Endodermal cell (in vitro differentiated cells): ENCODE measurements at regions not wholly inside any gene's neighbourhood (a gene's known extent, or its start where the extent isn't known, plus 50 kb on each side); places are given as distances from the start of the nearest gene placed in this dataset.

Experiments
- DNase-seq: peaks from one replicate; pipeline ENCODE4 v3.0.0-alpha.2; 2017
- H3K27ac ChIP-seq: 2 replicates; pipeline ENCODE4 v1.5.1; 2013; ENCODE audit warnings: mild to moderate bottlenecking, low read depth, low read length, moderate library complexity
- H3K27me3 ChIP-seq: 2 replicates; pipeline ENCODE4 v1.6.1; 2013; ENCODE audit warnings: mild to moderate bottlenecking, low read length, moderate library complexity; ENCODE audit not compliant: insufficient read depth, control insufficient read depth, poor library complexity, severe bottlenecking
- H3K36me3 ChIP-seq: 2 replicates; pipeline ENCODE4 v1.7.0; 2013; ENCODE audit warnings: mild to moderate bottlenecking, low read length, moderate library complexity; ENCODE audit not compliant: control insufficient read depth, insufficient read depth
- H3K4me1 ChIP-seq: one replicate; pipeline ENCODE4 v1.7.0; 2013; ENCODE audit warnings: low read length; ENCODE audit not compliant: control insufficient read depth, insufficient read depth
- H3K4me3 ChIP-seq: 2 replicates; pipeline ENCODE4 v1.5.1; 2013; ENCODE audit warnings: mild to moderate bottlenecking, low read length, moderate library complexity
- H3K9ac ChIP-seq: 2 replicates; pipeline ENCODE4 v1.6.1; 2013; ENCODE audit warnings: mild to moderate bottlenecking, low read length, moderate library complexity; ENCODE audit not compliant: poor library complexity, severe bottlenecking; ENCODE audit errors: extremely low read depth
- H3K9me3 ChIP-seq: 2 replicates; pipeline ENCODE4 v1.6.1; 2013; ENCODE audit warnings: mild to moderate bottlenecking, low read length, moderate library complexity; ENCODE audit not compliant: control insufficient read depth
- H3K27ac Mint-ChIP-seq: 2 replicates; pipeline ENCODE4 v1.8.0; 2020; ENCODE audit warnings: mixed read lengths
- H3K27me3 Mint-ChIP-seq: 2 replicates; pipeline ENCODE4 v1.8.0; 2021; ENCODE audit warnings: mild to moderate bottlenecking, mixed read lengths; ENCODE audit not compliant: insufficient read depth
- H3K36me3 Mint-ChIP-seq: 2 replicates; pipeline ENCODE4 v1.8.0; 2020; ENCODE audit warnings: low read depth, mixed read lengths
- H3K4me1 Mint-ChIP-seq: 2 replicates; pipeline ENCODE4 v1.8.0; 2020; ENCODE audit warnings: mixed read lengths
- H3K4me3 Mint-ChIP-seq: 2 replicates; pipeline ENCODE4 v1.8.0; 2020; ENCODE audit warnings: mild to moderate bottlenecking, moderate library complexity, mixed read lengths
- H3K9me3 Mint-ChIP-seq: 2 replicates; pipeline ENCODE4 v1.8.0; 2020; ENCODE audit warnings: mild to moderate bottlenecking, mixed read lengths
- CTCF ChIP-seq: fragments of 200-600 bp; sonication (generic); conservative IDR thresholded peaks from 2 replicates; pipeline ENCODE4 v1.5.0; 2021; ENCODE audit warnings: antibody characterized with exemption, mild to moderate bottlenecking
- WGBS, 2 experiments: methylation state at CpG; one replicate each; pipeline versions ENCODE4 v1.1.5 to v1.1.7; 2013; ENCODE audit warnings: missing lambda C conversion rate in 2 of 2, mixed read lengths in 1 of 2; ENCODE audit not compliant: insufficient coverage in 1 of 2, insufficient read length in 1 of 2; 5-methylcytosine and 5-hydroxymethylcytosine counted together

- Mint-ChIP-seq H3K27ac (no peak overlapping the region), H3K4me3 (no peak overlapping the region), H3K4me1 (no peaks in the 10 kb centered on the region), H3K9me3 (no peaks in the 10 kb centered on the region), H3K36me3 (no peaks in the 10 kb centered on the region), H3K27me3 (no peaks in the 10 kb centered on the region)
- no peaks in the 10 kb centered on the region for H3K9me3 ChIP-seq
- H3K27ac ChIP-seq: no peak overlapping the region
- no peak overlapping the region for H3K4me3 ChIP-seq
- no peak overlapping the region for H3K9ac ChIP-seq
- no peaks in the 10 kb centered on the region for H3K4me1 ChIP-seq
- no peak for TF ChIP-seq CTCF
- no CpG with 5 or more reads among the region's 1 CpG for WGBS, 2 experiments
- no peak for DNase-seq
- H3K27me3 ChIP-seq: no peaks in the 10 kb centered on the region
- no peaks in the 10 kb centered on the region for H3K36me3 ChIP-seq
These were observed 1208.3 kb downstream of the PCDH9 start for GRCh38 chr13:66021846-66022245.

- Histone ChIP-seq H3K9me3 (no peaks in the 10 kb centered on the region), H3K27me3 (no peaks in the 10 kb centered on the region), H3K4me3 (no peak overlapping the region), H3K4me1 (no peaks in the 10 kb centered on the region), H3K27ac (no peak overlapping the region), H3K9ac (no peak overlapping the region), H3K36me3 (no peaks in the 10 kb centered on the region)
- H3K27me3 Mint-ChIP-seq: no peaks in the 10 kb centered on the region
- WGBS, 2 experiments: no CpG with 5 or more reads among the region's 1 CpG
- peaks cover 8% of the 10 kb centered on the region for H3K9me3 Mint-ChIP-seq
- H3K4me1 Mint-ChIP-seq: no peaks in the 10 kb centered on the region
- H3K36me3 Mint-ChIP-seq: no peaks in the 10 kb centered on the region
- no peak for DNase-seq
- TF ChIP-seq CTCF: no peak
- no peak overlapping the region for H3K4me3 Mint-ChIP-seq
- H3K27ac Mint-ChIP-seq: no peak overlapping the region
These were observed 1215.4 kb downstream of the PCDH9 start for GRCh38 chr13:66014771-66015170.

- no peak for TF ChIP-seq CTCF
- WGBS, 2 experiments: 90 to 97% methylated on average over 9 to 30 of the region's 30 CpGs
These were observed 1220.9 kb downstream of the PCDH9 start for GRCh38 chr13:66009241-66009640.

More at GRCh38 chr13:66009241-66009640, 1220.9 kb downstream of the PCDH9 start:
- no peaks in the 10 kb centered on the region for H3K36me3 ChIP-seq
- no peak overlapping the region for H3K27ac Mint-ChIP-seq
- peaks cover 11% of the 10 kb centered on the region for H3K9me3 Mint-ChIP-seq
- H3K27me3 Mint-ChIP-seq: no peaks in the 10 kb centered on the region
- H3K27ac ChIP-seq: no peak overlapping the region
- H3K4me1 ChIP-seq: no peaks in the 10 kb centered on the region
- no peak overlapping the region for H3K4me3 ChIP-seq
- H3K4me3 Mint-ChIP-seq: no peak overlapping the region
- no peaks in the 10 kb centered on the region for H3K36me3 Mint-ChIP-seq
- H3K9me3 ChIP-seq: no peaks in the 10 kb centered on the region
- H3K27me3 ChIP-seq: no peaks in the 10 kb centered on the region
- H3K9ac ChIP-seq: no peak overlapping the region
- H3K4me1 Mint-ChIP-seq: no peaks in the 10 kb centered on the region
- DNase-seq: no peak
